Right lobe of liver (tissue), 6 donors: ENCODE measurements at regions not wholly inside any gene's neighbourhood (a gene's known extent, or its start where the extent isn't known, plus 50 kb on each side); places are given as distances from the start of the nearest gene placed in this dataset.
A peak's percentile ranks its signal among the peaks of the same experiment; 100 is the strongest.

Source experiments
- ATAC-seq, 4 donors: fragments of 200-7000 bp; cut with Tn5 transposase; one replicate each; pipeline ENCODE4 v1.9.1; 2020; ENCODE audit warnings: mild to moderate bottlenecking in 4 of 4, moderate library complexity in 4 of 4
- DNase-seq, 3 donors: peaks; one replicate each; pipeline ENCODE4 v3.0.0-alpha.2; 2020
- H3K27ac ChIP-seq, 3 donors: fragments of 200-600 bp; one replicate each; pipeline ENCODE4 v1.8.0; 2022
- H3K27me3 ChIP-seq, 2 donors: fragments of 200-600 bp; one replicate each; pipeline ENCODE4 v1.8.0; 2022
- H3K36me3 ChIP-seq, 4 donors: fragments of 200-600 bp; sonication (generic) in 1 of 4; one replicate each; pipeline versions ENCODE4 v1.5.1 to v1.8.0; 2017 to 2022; ENCODE audit warnings: control low read depth in 1 of 4
- H3K4me1 ChIP-seq, 4 donors: fragments of 200-600 bp; sonication (generic) in 1 of 4; one replicate each; pipeline versions ENCODE4 v1.5.1 to v1.8.0; 2017 to 2022; ENCODE audit warnings: control low read depth in 1 of 4
- H3K4me3 ChIP-seq, 3 donors: fragments of 200-600 bp; one replicate each; pipeline ENCODE4 v1.8.0; 2022
- H3K9me3 ChIP-seq, 4 donors: fragments of 200-600 bp; sonication (generic) in 1 of 4; one replicate each; pipeline versions ENCODE4 v1.5.1 to v1.8.0; 2017 to 2022; ENCODE audit warnings: control low read depth in 1 of 4
- CTCF ChIP-seq, 4 donors: fragments of 200-600 bp in 3 of 4; fragments of 450-650 bp in 1 of 4; IDR thresholded peaks; one replicate each; pipeline versions ENCODE4 v1.5.1 to v1.8.0; 2016 to 2022; ENCODE audit warnings: antibody characterized with exemption in 4 of 4, mild to moderate bottlenecking in 2 of 4
- POLR2A ChIP-seq: fragments of 450-650 bp; IDR thresholded peaks from one replicate; pipeline ENCODE4 v1.6.1; 2017; ENCODE audit warnings: antibody characterized with exemption, mild to moderate bottlenecking
- WGBS: methylation state at CpG from one replicate; pipeline ENCODE4 v1.1.6; 2018; ENCODE audit warnings: low coverage, low lambda C conversion rate; ENCODE audit not compliant: insufficient coverage; ENCODE audit errors: missing lambda C conversion rate; 5-methylcytosine and 5-hydroxymethylcytosine counted together
- intact Hi-C, 2 donors: fragments of 100-400 bp; cut with DNase I; formaldehyde crosslinking; loops; one replicate each; pipeline versions ENCODE4 v1.11.2 to v1.14.1; 2022
- donor health status: DM: no; HTN: yes; CAD: no.
- donor health status: DM: no; HTN: no; CAD: no.
- donor health status: DM: no; HTN: no; CAD: no.
- donor health status: DM: no; HTN: yes; CAD: no.
- donor health status: DM: no; HTN: yes; CAD: no.

GRCh38 chr7:431658-432111 is 88.0 kb downstream of the PDGFA start:
- Histone ChIP-seq H3K27me3 (no peaks in the 10 kb centered on the region), H3K36me3 (no peaks in the 10 kb centered on the region), H3K4me3 (no peak overlapping the region), H3K27ac (no peak overlapping the region), H3K9me3 (no peaks in the 10 kb centered on the region), H3K4me1 (no peaks in the 10 kb centered on the region)
- intact Hi-C loops, result no loop called here
- 96% methylated on average over 5 of the region's 16 CpGs for WGBS
- TF ChIP-seq CTCF (IDR thresholded peaks at IDR 0.05) (no peak), POLR2A (no peak)
- peak in 1 of 4 donors; percentile 6 for ATAC-seq
- DNase-seq, result no peak

DNA sequence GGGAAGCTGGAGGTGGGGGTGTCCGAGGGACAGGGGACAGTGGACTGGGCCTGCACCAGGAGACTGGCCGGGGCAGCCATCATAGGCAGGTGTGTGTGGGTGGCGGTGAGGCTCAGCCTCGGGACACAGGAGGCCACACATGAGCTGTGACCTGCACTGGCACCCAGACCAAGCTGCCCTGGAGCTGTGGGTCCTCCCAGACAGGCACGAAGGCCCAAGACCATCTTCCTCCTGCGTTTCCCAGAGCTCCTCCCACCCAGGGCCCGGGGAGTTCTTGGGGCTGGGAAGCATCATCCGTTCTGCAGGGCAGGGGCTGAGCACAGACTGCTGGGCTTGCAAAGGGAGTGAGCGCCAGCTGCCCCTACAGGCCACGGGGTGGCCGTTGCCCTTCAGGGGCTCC is 87.4 kb downstream of the PDGFA start:
- ATAC-seq, result no peak
- H3K36me3 ChIP-seq, result no peaks in the 10 kb centered on the region
- H3K9me3 ChIP-seq, result no peaks in the 10 kb centered on the region
- no peak for DNase-seq
- intact Hi-C loops, result no loop called here
- H3K4me3 ChIP-seq, result no peak overlapping the region
- H3K27me3 ChIP-seq, result no peaks in the 10 kb centered on the region
- H3K4me1 ChIP-seq, result no peaks in the 10 kb centered on the region
- TF ChIP-seq CTCF (IDR thresholded peaks at IDR 0.05) (no peak), POLR2A (no peak)
- no CpG with 5 or more reads among the region's 11 CpGs for WGBS
- no peak overlapping the region for H3K27ac ChIP-seq

- no peak overlapping the region for H3K27ac ChIP-seq
- H3K36me3 ChIP-seq, result no peaks in the 10 kb centered on the region
- H3K4me3 ChIP-seq, result no peak overlapping the region
- H3K9me3 ChIP-seq, result no peaks in the 10 kb centered on the region
- ATAC-seq (no peak), DNase-seq (no peak)
- H3K4me1 ChIP-seq, result no peaks in the 10 kb centered on the region
- intact Hi-C loops, result no loop called here
- H3K27me3 ChIP-seq, result no peaks in the 10 kb centered on the region
- TF ChIP-seq CTCF (IDR thresholded peaks at IDR 0.05) (no peak), POLR2A (no peak)
- 92% methylated on average over 2 of the region's 11 CpGs for WGBS
Observed at GRCh38 chr7:432933-433332, 86.7 kb downstream of the PDGFA start.

DNA sequence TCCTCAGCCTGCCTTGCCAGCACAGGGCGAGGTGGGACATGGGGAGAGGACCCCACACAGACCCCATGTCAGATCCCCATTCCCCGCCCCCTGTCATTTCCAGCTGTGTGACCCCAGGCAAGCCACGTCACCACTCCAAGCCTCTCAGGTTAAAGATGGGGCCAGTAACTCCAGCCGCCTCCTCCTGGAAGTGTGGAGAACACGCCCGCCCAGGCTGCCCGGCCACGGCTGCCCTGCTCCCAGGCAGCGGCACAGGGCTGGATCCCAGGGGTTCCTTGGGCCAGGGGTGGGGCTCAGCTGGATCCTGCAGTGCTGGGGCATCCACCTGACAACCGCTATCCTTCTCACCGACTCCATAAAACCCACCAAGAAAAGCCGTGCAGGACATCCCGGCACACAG is 86.1 kb downstream of the PDGFA start:
- H3K4me3 ChIP-seq, result no peak overlapping the region
- no peaks in the 10 kb centered on the region for H3K4me1 ChIP-seq
- intact Hi-C loops, result no loop called here
- no peak overlapping the region for H3K27ac ChIP-seq
- no peak for TF ChIP-seq POLR2A
- no peak for TF ChIP-seq CTCF (IDR thresholded peaks at IDR 0.05)
- no peaks in the 10 kb centered on the region for H3K9me3 ChIP-seq
- DNase-seq (no peak), ATAC-seq (no peak)
- no peaks in the 10 kb centered on the region for H3K27me3 ChIP-seq
- H3K36me3 ChIP-seq, result no peaks in the 10 kb centered on the region
- 80% methylated on average over 2 of the region's 13 CpGs for WGBS
